H9 (cell line): ENCODE measurements at regions not wholly inside any gene's neighbourhood (a gene's known extent, or its start where the extent isn't known, plus 50 kb on each side); places are given as distances from the start of the nearest gene placed in this dataset.

Experiments used
- DNase-seq: peaks from one replicate; pipeline ENCODE4 v3.0.0-alpha.2; 2017
- H2AFZ ChIP-seq: one replicate; pipeline ENCODE4 v1.6.1; 2013; ENCODE audit warnings: mild to moderate bottlenecking, low read length, control low read depth, moderate library complexity
- H2AK5ac ChIP-seq: 2 replicates; pipeline ENCODE4 v1.6.1; 2013; ENCODE audit warnings: low read length, control low read depth, mixed read lengths; ENCODE audit not compliant: insufficient read length
- H2BK120ac ChIP-seq: one replicate; pipeline ENCODE4 v1.6.1; 2013; ENCODE audit warnings: low read depth, mild to moderate bottlenecking, low read length, control low read depth, inconsistent platforms; ENCODE audit not compliant: poor library complexity, severe bottlenecking
- H2BK12ac ChIP-seq: 2 replicates; pipeline ENCODE4 v1.6.1; 2013; ENCODE audit warnings: low read length, control low read depth, mixed read lengths, low read depth; ENCODE audit not compliant: insufficient read length
- H2BK15ac ChIP-seq: 2 replicates; pipeline ENCODE4 v1.6.1; 2013; ENCODE audit warnings: low read depth, low read length, control low read depth
- H2BK20ac ChIP-seq: one replicate; pipeline ENCODE4 v1.6.1; 2013; ENCODE audit warnings: low read depth, mild to moderate bottlenecking, low read length, control low read depth, inconsistent platforms; ENCODE audit not compliant: poor library complexity, severe bottlenecking
- H2BK5ac ChIP-seq: 2 replicates; pipeline ENCODE4 v1.6.1; 2013; ENCODE audit warnings: low read length, control low read depth, mixed read lengths; ENCODE audit not compliant: insufficient read length
- H3K14ac ChIP-seq: 2 replicates; pipeline ENCODE4 v1.6.1; 2013; ENCODE audit warnings: low read length, control low read depth; ENCODE audit not compliant: insufficient read depth
- H3K18ac ChIP-seq: 2 replicates; pipeline ENCODE4 v1.6.1; 2013; ENCODE audit warnings: low read depth, mild to moderate bottlenecking, mixed read lengths, low read length, control low read depth; ENCODE audit not compliant: insufficient read length
- H3K23ac ChIP-seq: 2 replicates; pipeline ENCODE4 v1.6.1; 2013; ENCODE audit warnings: low read length, control low read depth, mixed read lengths, low read depth; ENCODE audit not compliant: insufficient read length
- H3K23me2 ChIP-seq: 2 replicates; pipeline ENCODE4 v1.6.1; 2013; ENCODE audit warnings: low read depth, mild to moderate bottlenecking, mixed read lengths, low read length, control low read depth; ENCODE audit not compliant: insufficient read length, poor library complexity, severe bottlenecking
- H3K27ac ChIP-seq: 2 replicates; pipeline ENCODE4 v1.5.1; 2013; ENCODE audit warnings: low read length, control low read depth, mixed read lengths, low read depth; ENCODE audit not compliant: insufficient read length
- H3K27me3 ChIP-seq: 2 replicates; pipeline ENCODE4 v1.6.1; 2013; ENCODE audit warnings: low read length, control low read depth, inconsistent platforms; ENCODE audit not compliant: insufficient read depth
- H3K4ac ChIP-seq: 2 replicates; pipeline ENCODE4 v1.6.1; 2013; ENCODE audit warnings: low read depth, mild to moderate bottlenecking, control low read depth, inconsistent platforms, low read length, moderate library complexity
- H3K4me1 ChIP-seq: 2 replicates; pipeline ENCODE4 v1.6.1; 2013; ENCODE audit warnings: low read length, control low read depth, inconsistent platforms; ENCODE audit not compliant: insufficient read depth
- H3K4me2 ChIP-seq: 2 replicates; pipeline ENCODE4 v1.6.1; 2013; ENCODE audit warnings: low read length, control low read depth, mixed read lengths; ENCODE audit not compliant: insufficient read length, insufficient read depth
- H3K56ac ChIP-seq: 2 replicates; pipeline ENCODE4 v1.6.1; 2013; ENCODE audit warnings: low read depth, mild to moderate bottlenecking, mixed read lengths, low read length, control low read depth; ENCODE audit not compliant: insufficient read length
- H3K79me1 ChIP-seq: 2 replicates; pipeline ENCODE4 v1.6.1; 2013; ENCODE audit warnings: low read depth, mild to moderate bottlenecking, moderate library complexity, low read length, control low read depth, inconsistent platforms; ENCODE audit not compliant: insufficient read depth, poor library complexity, severe bottlenecking
- H3K79me2 ChIP-seq: 2 replicates; pipeline ENCODE4 v1.6.1; 2013; ENCODE audit warnings: low read length, control low read depth, inconsistent platforms; ENCODE audit not compliant: insufficient read depth
- H3K9ac ChIP-seq: 2 replicates; pipeline ENCODE4 v1.6.1; 2013; ENCODE audit warnings: low read length, control low read depth, mixed read lengths; ENCODE audit not compliant: insufficient read length; ENCODE audit errors: extremely low read depth
- H3K9me3 ChIP-seq: one replicate; pipeline ENCODE4 v1.6.1; 2013; ENCODE audit warnings: low read depth, low read length, inconsistent platforms; ENCODE audit not compliant: control insufficient read depth
- H3T11ph ChIP-seq: one replicate; pipeline ENCODE4 v1.6.1; 2013; ENCODE audit warnings: mild to moderate bottlenecking, low read length, control low read depth, inconsistent platforms
- H4K20me1 ChIP-seq: one replicate; pipeline ENCODE4 v1.6.1; 2013; ENCODE audit not compliant: control insufficient read depth, insufficient read length, insufficient read depth
- H4K5ac ChIP-seq: 2 replicates; pipeline ENCODE4 v1.6.1; 2013; ENCODE audit warnings: low read depth, mild to moderate bottlenecking, mixed read lengths, low read length, control low read depth; ENCODE audit not compliant: insufficient read length
- H4K8ac ChIP-seq: replicated peaks from 2 replicates; pipeline ENCODE4 v1.6.1; 2013; ENCODE audit warnings: low read length, control low read depth, mixed read lengths, low read depth; ENCODE audit not compliant: insufficient read length
- H4K91ac ChIP-seq: 2 replicates; pipeline ENCODE4 v1.6.1; 2013; ENCODE audit warnings: low read depth, mild to moderate bottlenecking, moderate library complexity, mixed read lengths, low read length, control low read depth; ENCODE audit not compliant: insufficient read length
- H3K27ac Mint-ChIP-seq, 3 experiments: 2 replicates in 2 of 3; 3 replicates in 1 of 3; pipeline ENCODE4 v1.8.0; 2020 to 2021; ENCODE audit warnings: mixed read lengths in 3 of 3, mild to moderate bottlenecking in 1 of 3, moderate library complexity in 1 of 3
- H3K27me3 Mint-ChIP-seq: 2 replicates; pipeline ENCODE4 v1.8.0; 2021; ENCODE audit warnings: low read depth, mild to moderate bottlenecking, moderate library complexity, mixed read lengths
- H3K36me3 Mint-ChIP-seq, 3 experiments: 2 replicates in 2 of 3; 3 replicates in 1 of 3; pipeline ENCODE4 v1.8.0; 2020 to 2021; ENCODE audit warnings: low read depth in 3 of 3, mixed read lengths in 3 of 3; ENCODE audit not compliant: insufficient read depth in 1 of 3
- H3K4me1 Mint-ChIP-seq, 2 experiments: 2 replicates each; pipeline ENCODE4 v1.8.0; 2020; ENCODE audit warnings: mixed read lengths in 2 of 2
- H3K4me3 Mint-ChIP-seq, 2 experiments: 2 replicates in 1 of 2; 3 replicates in 1 of 2; pipeline ENCODE4 v1.8.0; 2020 to 2021; ENCODE audit warnings: mild to moderate bottlenecking in 2 of 2, mixed read lengths in 2 of 2, moderate library complexity in 1 of 2
- H3K9me3 Mint-ChIP-seq, 2 experiments: 2 replicates in 1 of 2; 3 replicates in 1 of 2; pipeline ENCODE4 v1.8.0; 2020; ENCODE audit warnings: mild to moderate bottlenecking in 2 of 2, mixed read lengths in 2 of 2, moderate library complexity in 1 of 2
- CTCF ChIP-seq: fragments of 200-600 bp; sonication (generic); conservative IDR thresholded peaks from 3 replicates; pipeline ENCODE4 v1.8.0; 2021; ENCODE audit warnings: antibody characterized with exemption, mild to moderate bottlenecking
- WGBS: extraction: QIAGEN DNeasy Blood & Tissue Kit; methylation state at CpG from one replicate; pipeline ENCODE4 v1.1.7; 2013; ENCODE audit warnings: missing lambda C conversion rate, low lambda C conversion rate, mixed read lengths; ENCODE audit not compliant: insufficient read length; ENCODE audit errors: extremely low coverage; 5-methylcytosine and 5-hydroxymethylcytosine counted together

- H2AFZ ChIP-seq: no peak overlapping the region
- TF ChIP-seq CTCF: no peak
- H4K20me1 ChIP-seq: no peaks in the 10 kb centered on the region
- no peak overlapping the region for H3K4ac ChIP-seq
- Mint-ChIP-seq H3K9me3 (peaks cover 10 to 14% of the 10 kb centered on the region in 2 experiments; a peak in 3 of 5 replicates), H3K4me1 (no peaks in the 10 kb centered on the region), H3K36me3 (peaks cover 0 to 2% (median 0%) of the 10 kb centered on the region in 3 experiments; a peak in 1 of 7 replicates), H3K27me3 (peaks cover 10% of the 10 kb centered on the region), H3K27ac (no peak overlapping the region), H3K4me3 (no peak overlapping the region)
- no peak overlapping the region for H3K9ac ChIP-seq
- H2BK5ac ChIP-seq: no peak overlapping the region
- H2AK5ac ChIP-seq: no peak overlapping the region
- H2BK12ac ChIP-seq: no peak overlapping the region
- H4K5ac ChIP-seq: no peak overlapping the region
- no peak overlapping the region for H2BK20ac ChIP-seq
- H3K23me2 ChIP-seq: no peaks in the 10 kb centered on the region
- no peak overlapping the region for H3T11ph ChIP-seq
- no peak overlapping the region for H3K18ac ChIP-seq
- no peak overlapping the region for H3K56ac ChIP-seq
- no peak overlapping the region for H2BK15ac ChIP-seq
- no peak overlapping the region for H3K14ac ChIP-seq
- H3K4me2 ChIP-seq: no peak overlapping the region
- H4K8ac ChIP-seq: no peak overlapping the region
- H3K79me2 ChIP-seq: no peaks in the 10 kb centered on the region
- H3K27ac ChIP-seq: no peak overlapping the region
- H3K27me3 ChIP-seq: no peaks in the 10 kb centered on the region
- H3K4me1 ChIP-seq: no peaks in the 10 kb centered on the region
- H3K79me1 ChIP-seq: no peaks in the 10 kb centered on the region
- H3K9me3 ChIP-seq: no peaks in the 10 kb centered on the region
- WGBS: no CpG with 5 or more reads among the region's 3 CpGs
- no peak overlapping the region for H2BK120ac ChIP-seq
- no peak overlapping the region for H3K23ac ChIP-seq
- no peak for DNase-seq
- H4K91ac ChIP-seq: no peak overlapping the region
These were observed 64.3 kb downstream of the FOXI2 start for GRCh38 chr10:127801302-127801701.
